K562 (cell line): ENCODE measurements at regions not wholly inside any gene's neighbourhood (a gene's known extent, or its start where the extent isn't known, plus 50 kb on each side); places are given as distances from the start of the nearest gene placed in this dataset.

ENCODE experiments used
- MXI1 ChIP-seq: IDR thresholded peaks from 2 replicates; pipeline ENCODE4 v1.6.1; 2011; ENCODE audit warnings: low read depth, mild to moderate bottlenecking, improper control_type of control experiment, low read length
- POLR2AphosphoS5 ChIP-seq: IDR thresholded peaks from 2 replicates; pipeline ENCODE4 v1.6.1; 2011; ENCODE audit warnings: mild to moderate bottlenecking, low read depth, low read length, moderate library complexity; ENCODE audit not compliant: control insufficient read depth, insufficient read depth
- REST ChIP-seq, 2 experiments: fragments of 450-650 bp; formaldehyde crosslinking in 1 of 2; IDR thresholded peaks; 2 replicates each; pipeline versions ENCODE4 v1.4.0 to v1.6.1; 2014 to 2020; ENCODE audit warnings: mild to moderate bottlenecking in 2 of 2, borderline replicate concordance in 1 of 2, low read depth in 1 of 2
- SIN3A ChIP-seq, 2 experiments: fragments of 150-350 bp in 1 of 2; IDR thresholded peaks; 2 replicates each; pipeline ENCODE4 v1.6.1; 2011 to 2016; ENCODE audit warnings: borderline replicate concordance in 2 of 2, low read depth in 2 of 2, low read length in 2 of 2, mild to moderate bottlenecking in 2 of 2, moderate library complexity in 2 of 2; ENCODE audit not compliant: control insufficient read depth in 1 of 2
- TAF1 ChIP-seq: IDR thresholded peaks from 2 replicates; pipeline ENCODE4 v1.6.1; 2011; ENCODE audit warnings: mild to moderate bottlenecking, low read length, moderate library complexity; ENCODE audit not compliant: insufficient read depth, control insufficient read depth, severe bottlenecking; ENCODE audit errors: extremely low read depth
- ZBTB8A ChIP-seq: fragments of 450-650 bp; IDR thresholded peaks from 2 replicates; pipeline ENCODE4 v1.6.1; 2018; ENCODE audit warnings: mild to moderate bottlenecking, moderate library complexity; ENCODE audit not compliant: partially characterized antibody
- TF ChIP-seq, protein P1 (sequence below), 3 experiments: IDR thresholded peaks in 2 of 3; conservative IDR thresholded peaks in 1 of 3; 2 replicates each; pipeline ENCODE4 v1.5.1; 2011 to 2012; ENCODE audit warnings: low read length in 3 of 3, mild to moderate bottlenecking in 3 of 3, control low read depth in 2 of 3, improper control_type of control experiment in 1 of 3, inconsistent platforms in 1 of 3, low read depth in 1 of 3, mixed read lengths in 1 of 3, moderate library complexity in 1 of 3; ENCODE audit not compliant: insufficient read depth in 2 of 3
- TF ChIP-seq, protein P2 (sequence below): fragments of 200-800 bp; sonication (Bioruptor generic); IDR thresholded peaks from 2 replicates; pipeline ENCODE4 v1.6.1; 2017; ENCODE audit warnings: missing genetic modification characterization, missing compliant biosample characterization
- TF ChIP-seq, protein P3 (sequence below): sonication (generic); formaldehyde crosslinking; IDR thresholded peaks from 2 replicates; pipeline ENCODE4 v1.5.0; 2020; ENCODE audit warnings: missing genetic modification reagents
- TF ChIP-seq, protein P4 (sequence below): fragments of 250-450 bp; sonication (Bioruptor Pico); IDR thresholded peaks from 2 replicates; pipeline ENCODE4 v1.4.0; 2020

DNA sequence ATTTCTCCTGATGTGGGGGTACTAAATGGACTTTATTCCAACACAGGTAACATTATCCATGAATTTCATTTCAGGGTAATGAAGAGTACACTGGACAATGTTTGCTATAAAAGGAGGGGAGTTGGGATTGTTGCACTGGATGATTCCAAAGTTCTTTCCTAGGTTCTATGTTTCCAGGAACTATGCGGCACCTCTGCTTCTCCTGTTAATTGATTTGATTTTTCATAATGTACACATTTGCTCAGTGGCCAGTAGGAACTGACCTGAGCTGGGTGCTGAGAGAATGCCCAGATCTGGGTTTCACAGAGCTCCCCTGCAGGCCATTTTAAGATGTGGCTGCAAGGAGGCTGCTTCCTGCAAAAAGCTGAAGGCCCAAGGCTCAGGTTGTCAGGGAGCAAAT lies 171.7 kb downstream of the KLF13 start:
- TF ChIP-seq POLR2AphosphoS5 (no peak), REST (IDR thresholded peaks at IDR 0.05; ENCODE audit: borderline replicate concordance) (no peak), REST (CRISPR knock-in tag; IDR thresholded peaks at IDR 0.05; ENCODE audit: low read depth) (no peak), ZBTB8A (no peak), MXI1 (no peak), TAF1 (no peak), SIN3A (IDR thresholded peaks at IDR 0.05; ENCODE audit: borderline replicate concordance in 2 of 2, control insufficient read depth in 1 of 2, low read depth in 2 of 2, low read length in 2 of 2) (no peak)
- TF ChIP-seq, protein P1, sequence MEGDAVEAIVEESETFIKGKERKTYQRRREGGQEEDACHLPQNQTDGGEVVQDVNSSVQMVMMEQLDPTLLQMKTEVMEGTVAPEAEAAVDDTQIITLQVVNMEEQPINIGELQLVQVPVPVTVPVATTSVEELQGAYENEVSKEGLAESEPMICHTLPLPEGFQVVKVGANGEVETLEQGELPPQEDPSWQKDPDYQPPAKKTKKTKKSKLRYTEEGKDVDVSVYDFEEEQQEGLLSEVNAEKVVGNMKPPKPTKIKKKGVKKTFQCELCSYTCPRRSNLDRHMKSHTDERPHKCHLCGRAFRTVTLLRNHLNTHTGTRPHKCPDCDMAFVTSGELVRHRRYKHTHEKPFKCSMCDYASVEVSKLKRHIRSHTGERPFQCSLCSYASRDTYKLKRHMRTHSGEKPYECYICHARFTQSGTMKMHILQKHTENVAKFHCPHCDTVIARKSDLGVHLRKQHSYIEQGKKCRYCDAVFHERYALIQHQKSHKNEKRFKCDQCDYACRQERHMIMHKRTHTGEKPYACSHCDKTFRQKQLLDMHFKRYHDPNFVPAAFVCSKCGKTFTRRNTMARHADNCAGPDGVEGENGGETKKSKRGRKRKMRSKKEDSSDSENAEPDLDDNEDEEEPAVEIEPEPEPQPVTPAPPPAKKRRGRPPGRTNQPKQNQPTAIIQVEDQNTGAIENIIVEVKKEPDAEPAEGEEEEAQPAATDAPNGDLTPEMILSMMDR (IDR thresholded peaks at IDR 0.05 in 2 of 3, conservative IDR thresholded peaks at IDR 0.05 in 1 of 3; ENCODE audit: insufficient read depth in 2 of 3, low read depth in 1 of 3, low read length in 3 of 3), result no peak
- TF ChIP-seq, protein P2, sequence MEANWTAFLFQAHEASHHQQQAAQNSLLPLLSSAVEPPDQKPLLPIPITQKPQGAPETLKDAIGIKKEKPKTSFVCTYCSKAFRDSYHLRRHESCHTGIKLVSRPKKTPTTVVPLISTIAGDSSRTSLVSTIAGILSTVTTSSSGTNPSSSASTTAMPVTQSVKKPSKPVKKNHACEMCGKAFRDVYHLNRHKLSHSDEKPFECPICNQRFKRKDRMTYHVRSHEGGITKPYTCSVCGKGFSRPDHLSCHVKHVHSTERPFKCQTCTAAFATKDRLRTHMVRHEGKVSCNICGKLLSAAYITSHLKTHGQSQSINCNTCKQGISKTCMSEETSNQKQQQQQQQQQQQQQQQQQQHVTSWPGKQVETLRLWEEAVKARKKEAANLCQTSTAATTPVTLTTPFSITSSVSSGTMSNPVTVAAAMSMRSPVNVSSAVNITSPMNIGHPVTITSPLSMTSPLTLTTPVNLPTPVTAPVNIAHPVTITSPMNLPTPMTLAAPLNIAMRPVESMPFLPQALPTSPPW (CRISPR knock-in tag), result no peak
- TF ChIP-seq, protein P3, sequence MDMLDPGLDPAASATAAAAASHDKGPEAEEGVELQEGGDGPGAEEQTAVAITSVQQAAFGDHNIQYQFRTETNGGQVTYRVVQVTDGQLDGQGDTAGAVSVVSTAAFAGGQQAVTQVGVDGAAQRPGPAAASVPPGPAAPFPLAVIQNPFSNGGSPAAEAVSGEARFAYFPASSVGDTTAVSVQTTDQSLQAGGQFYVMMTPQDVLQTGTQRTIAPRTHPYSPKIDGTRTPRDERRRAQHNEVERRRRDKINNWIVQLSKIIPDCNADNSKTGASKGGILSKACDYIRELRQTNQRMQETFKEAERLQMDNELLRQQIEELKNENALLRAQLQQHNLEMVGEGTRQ (CRISPR knock-in tag), result no peak
- TF ChIP-seq, protein P4, sequence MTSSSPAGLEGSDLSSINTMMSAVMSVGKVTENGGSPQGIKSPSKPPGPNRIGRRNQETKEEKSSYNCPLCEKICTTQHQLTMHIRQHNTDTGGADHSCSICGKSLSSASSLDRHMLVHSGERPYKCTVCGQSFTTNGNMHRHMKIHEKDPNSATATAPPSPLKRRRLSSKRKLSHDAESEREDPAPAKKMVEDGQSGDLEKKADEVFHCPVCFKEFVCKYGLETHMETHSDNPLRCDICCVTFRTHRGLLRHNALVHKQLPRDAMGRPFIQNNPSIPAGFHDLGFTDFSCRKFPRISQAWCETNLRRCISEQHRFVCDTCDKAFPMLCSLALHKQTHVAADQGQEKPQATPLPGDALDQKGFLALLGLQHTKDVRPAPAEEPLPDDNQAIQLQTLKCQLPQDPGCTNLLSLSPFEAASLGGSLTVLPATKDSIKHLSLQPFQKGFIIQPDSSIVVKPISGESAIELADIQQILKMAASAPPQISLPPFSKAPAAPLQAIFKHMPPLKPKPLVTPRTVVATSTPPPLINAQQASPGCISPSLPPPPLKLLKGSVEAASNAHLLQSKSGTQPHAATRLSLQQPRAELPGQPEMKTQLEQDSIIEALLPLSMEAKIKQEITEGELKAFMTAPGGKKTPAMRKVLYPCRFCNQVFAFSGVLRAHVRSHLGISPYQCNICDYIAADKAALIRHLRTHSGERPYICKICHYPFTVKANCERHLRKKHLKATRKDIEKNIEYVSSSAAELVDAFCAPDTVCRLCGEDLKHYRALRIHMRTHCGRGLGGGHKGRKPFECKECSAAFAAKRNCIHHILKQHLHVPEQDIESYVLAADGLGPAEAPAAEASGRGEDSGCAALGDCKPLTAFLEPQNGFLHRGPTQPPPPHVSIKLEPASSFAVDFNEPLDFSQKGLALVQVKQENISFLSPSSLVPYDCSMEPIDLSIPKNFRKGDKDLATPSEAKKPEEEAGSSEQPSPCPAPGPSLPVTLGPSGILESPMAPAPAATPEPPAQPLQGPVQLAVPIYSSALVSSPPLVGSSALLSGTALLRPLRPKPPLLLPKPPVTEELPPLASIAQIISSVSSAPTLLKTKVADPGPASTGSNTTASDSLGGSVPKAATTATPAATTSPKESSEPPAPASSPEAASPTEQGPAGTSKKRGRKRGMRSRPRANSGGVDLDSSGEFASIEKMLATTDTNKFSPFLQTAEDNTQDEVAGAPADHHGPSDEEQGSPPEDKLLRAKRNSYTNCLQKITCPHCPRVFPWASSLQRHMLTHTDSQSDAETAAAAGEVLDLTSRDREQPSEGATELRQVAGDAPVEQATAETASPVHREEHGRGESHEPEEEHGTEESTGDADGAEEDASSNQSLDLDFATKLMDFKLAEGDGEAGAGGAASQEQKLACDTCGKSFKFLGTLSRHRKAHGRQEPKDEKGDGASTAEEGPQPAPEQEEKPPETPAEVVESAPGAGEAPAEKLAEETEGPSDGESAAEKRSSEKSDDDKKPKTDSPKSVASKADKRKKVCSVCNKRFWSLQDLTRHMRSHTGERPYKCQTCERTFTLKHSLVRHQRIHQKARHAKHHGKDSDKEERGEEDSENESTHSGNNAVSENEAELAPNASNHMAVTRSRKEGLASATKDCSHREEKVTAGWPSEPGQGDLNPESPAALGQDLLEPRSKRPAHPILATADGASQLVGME (CRISPR knock-in tag), result no peak
